ENCODE measurements at regions not wholly inside any gene's neighbourhood (a gene's known extent, or its start where the extent isn't known, plus 50 kb on each side); places are given as distances from the start of the nearest gene placed in this dataset.

GRCh38 chr3:76016769-76017439 lies 231.6 kb upstream of the ZNF717 start:
- no peak for TF ChIP-seq REST (IDR thresholded peaks at IDR 0.05; ENCODE audit: low read depth)
- no peak for TF ChIP-seq RAD21 (IDR thresholded peaks at IDR 0.05; ENCODE audit: low read depth)
- no peak for TF ChIP-seq MAX (IDR thresholded peaks at IDR 0.05)
- no peak for TF ChIP-seq CEBPB (IDR thresholded peaks at IDR 0.05)
- TF ChIP-seq TCF12 (IDR thresholded peaks at IDR 0.05; ENCODE audit: low read depth) = no peak
- TF ChIP-seq ZBTB7A (IDR thresholded peaks at IDR 0.05; ENCODE audit: low read depth) = no peak
- TF ChIP-seq EP300 (IDR thresholded peaks at IDR 0.05; ENCODE audit: borderline replicate concordance) = no peak
- no peak for TF ChIP-seq USF1 (IDR thresholded peaks at IDR 0.05)
- no peak for TF ChIP-seq TEAD4 (IDR thresholded peaks at IDR 0.05)
- no peak for TF ChIP-seq FOXM1 (IDR thresholded peaks at IDR 0.05; ENCODE audit: borderline replicate concordance, low read depth)
- TF ChIP-seq EGR1 (IDR thresholded peaks at IDR 0.05) = no peak
- TF ChIP-seq TAF1 (IDR thresholded peaks at IDR 0.05; ENCODE audit: low read depth) = no peak
- no peak for TF ChIP-seq CREB1 (IDR thresholded peaks at IDR 0.05; ENCODE audit: low read depth)
- no peak for TF ChIP-seq YY1 (IDR thresholded peaks at IDR 0.05; ENCODE audit: low read depth)

- TF ChIP-seq FOXM1 (IDR thresholded peaks at IDR 0.05; ENCODE audit: borderline replicate concordance, low read depth) (no peak), YY1 (IDR thresholded peaks at IDR 0.05; ENCODE audit: low read depth) (no peak)
Measured at GRCh38 chr3:76021376-76021775, 236.0 kb upstream of the ZNF717 start.

GRCh38 chr3:76024640-76025039 lies 239.3 kb upstream of the ZNF717 start:
- TF ChIP-seq EGR1 (IDR thresholded peaks at IDR 0.05) (no peak), RAD21 (IDR thresholded peaks at IDR 0.05; ENCODE audit: low read depth) (peak; percentile 53)

GRCh38 chr3:76025561-76025960 lies 240.2 kb upstream of the ZNF717 start:
- no peak for TF ChIP-seq USF1 (IDR thresholded peaks at IDR 0.05)
- no peak for TF ChIP-seq TEAD4 (IDR thresholded peaks at IDR 0.05)
- no peak for TF ChIP-seq FOXM1 (IDR thresholded peaks at IDR 0.05; ENCODE audit: borderline replicate concordance, low read depth)
- TF ChIP-seq YY1 (IDR thresholded peaks at IDR 0.05; ENCODE audit: low read depth) = no peak
- TF ChIP-seq MAX (IDR thresholded peaks at IDR 0.05) = no peak
- no peak for TF ChIP-seq TAF1 (IDR thresholded peaks at IDR 0.05; ENCODE audit: low read depth)
- TF ChIP-seq NFIC (IDR thresholded peaks at IDR 0.05) = no peak
- TF ChIP-seq EGR1 (IDR thresholded peaks at IDR 0.05) = no peak
- no peak for TF ChIP-seq CREB1 (IDR thresholded peaks at IDR 0.05; ENCODE audit: low read depth)
- TF ChIP-seq ZBTB7A (IDR thresholded peaks at IDR 0.05; ENCODE audit: low read depth) = no peak

GRCh38 chr3:76026379-76026778 lies 241.0 kb upstream of the ZNF717 start:
- TF ChIP-seq FOXM1 (IDR thresholded peaks at IDR 0.05; ENCODE audit: borderline replicate concordance, low read depth) (no peak), EP300 (IDR thresholded peaks at IDR 0.05; ENCODE audit: borderline replicate concordance) (no peak), CEBPB (IDR thresholded peaks at IDR 0.05) (no peak)

GRCh38 chr3:76028774-76029173 lies 243.4 kb upstream of the ZNF717 start:
- TF ChIP-seq TAF1 (IDR thresholded peaks at IDR 0.05; ENCODE audit: low read depth) = no peak
- no peak for TF ChIP-seq ZBTB7A (IDR thresholded peaks at IDR 0.05; ENCODE audit: low read depth)
- TF ChIP-seq CEBPB (IDR thresholded peaks at IDR 0.05) = no peak
- no peak for TF ChIP-seq MAX (IDR thresholded peaks at IDR 0.05)
- no peak for TF ChIP-seq RAD21 (IDR thresholded peaks at IDR 0.05; ENCODE audit: low read depth)
- TF ChIP-seq USF1 (IDR thresholded peaks at IDR 0.05) = no peak
- TF ChIP-seq EGR1 (IDR thresholded peaks at IDR 0.05) = no peak
- no peak for TF ChIP-seq YY1 (IDR thresholded peaks at IDR 0.05; ENCODE audit: low read depth)
- no peak for TF ChIP-seq NFIC (IDR thresholded peaks at IDR 0.05)
- no peak for TF ChIP-seq TCF12 (IDR thresholded peaks at IDR 0.05; ENCODE audit: low read depth)
- TF ChIP-seq REST (IDR thresholded peaks at IDR 0.05; ENCODE audit: low read depth) = no peak
- TF ChIP-seq CREB1 (IDR thresholded peaks at IDR 0.05; ENCODE audit: low read depth) = no peak
- TF ChIP-seq EP300 (IDR thresholded peaks at IDR 0.05; ENCODE audit: borderline replicate concordance) = no peak
- no peak for TF ChIP-seq FOXM1 (IDR thresholded peaks at IDR 0.05; ENCODE audit: borderline replicate concordance, low read depth)
